CD4-positive, alpha-beta T cell treated with Interleukin-15 for 4 hours (primary cell): ENCODE measurements at regions not wholly inside any gene's neighbourhood (a gene's known extent, or its start where the extent isn't known, plus 50 kb on each side); places are given as distances from the start of the nearest gene placed in this dataset.

Experiments used
- DNase-seq: peaks from one replicate; pipeline ENCODE4 v3.0.0-alpha.2; 2020; ENCODE audit warnings: low spot score

DNA sequence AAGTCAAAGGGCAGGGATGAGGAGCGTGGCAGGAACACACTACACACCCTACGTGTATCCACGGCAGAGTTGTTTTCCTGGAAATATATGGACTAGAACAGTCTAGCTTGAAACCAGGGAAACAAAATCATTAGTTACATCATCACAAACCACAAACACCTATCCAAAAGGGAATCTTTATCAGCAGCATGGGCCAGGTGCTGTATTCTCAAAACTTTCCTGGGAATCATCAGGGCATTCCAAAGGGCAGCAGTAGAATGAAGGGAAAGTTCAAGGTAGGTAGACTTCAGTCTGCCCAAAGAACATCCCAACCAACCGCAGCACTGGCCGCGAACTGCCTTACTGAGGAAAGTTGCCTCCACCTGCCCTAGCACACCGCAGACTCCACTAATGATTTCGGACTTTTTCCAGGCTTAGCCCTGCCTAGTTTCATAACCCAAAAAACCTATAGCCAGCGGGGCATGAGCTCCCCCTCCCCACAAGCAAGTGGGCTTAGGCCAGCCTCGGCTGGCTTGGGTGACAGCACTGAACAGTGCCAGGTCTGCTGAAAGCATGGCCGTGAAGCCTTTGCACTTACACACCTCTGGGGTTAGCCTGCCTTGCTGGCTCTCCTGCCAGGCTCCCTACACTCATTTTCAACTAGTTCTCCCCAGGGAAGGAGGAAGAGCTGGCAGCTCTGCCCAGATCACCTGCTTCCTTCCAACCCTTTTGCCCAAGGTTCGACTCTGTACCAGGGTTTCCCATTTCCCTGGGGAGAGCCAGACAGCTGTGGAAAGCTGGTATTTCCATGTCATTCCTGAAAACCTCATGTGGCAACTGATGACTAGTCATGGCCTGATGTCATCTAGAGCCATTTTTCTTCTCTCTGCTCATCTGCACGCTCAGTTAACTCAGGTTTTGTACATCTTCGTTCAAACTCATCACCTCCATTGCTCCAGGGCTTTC, 77.3 kb upstream of the UBAC2 start:
- DNase-seq: no peak

DNA sequence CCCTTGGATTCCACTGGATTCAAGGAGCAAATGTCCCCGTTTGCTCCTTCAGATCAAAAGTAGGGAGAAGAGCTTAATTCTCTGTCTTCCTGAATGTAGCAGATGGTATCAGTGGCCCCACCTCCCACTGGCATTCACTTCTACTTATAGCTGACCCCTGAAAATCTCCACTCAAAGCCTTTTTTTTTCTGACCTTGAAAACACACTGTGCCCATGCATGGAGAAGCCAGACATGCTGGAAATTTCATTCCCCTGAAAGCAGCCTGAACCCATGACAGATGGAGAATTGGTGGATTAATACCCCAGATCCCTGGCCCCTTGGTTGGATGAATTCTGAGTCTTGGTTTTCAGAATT, 76.6 kb upstream of the UBAC2 start:
- DNase-seq: no peak

DNA sequence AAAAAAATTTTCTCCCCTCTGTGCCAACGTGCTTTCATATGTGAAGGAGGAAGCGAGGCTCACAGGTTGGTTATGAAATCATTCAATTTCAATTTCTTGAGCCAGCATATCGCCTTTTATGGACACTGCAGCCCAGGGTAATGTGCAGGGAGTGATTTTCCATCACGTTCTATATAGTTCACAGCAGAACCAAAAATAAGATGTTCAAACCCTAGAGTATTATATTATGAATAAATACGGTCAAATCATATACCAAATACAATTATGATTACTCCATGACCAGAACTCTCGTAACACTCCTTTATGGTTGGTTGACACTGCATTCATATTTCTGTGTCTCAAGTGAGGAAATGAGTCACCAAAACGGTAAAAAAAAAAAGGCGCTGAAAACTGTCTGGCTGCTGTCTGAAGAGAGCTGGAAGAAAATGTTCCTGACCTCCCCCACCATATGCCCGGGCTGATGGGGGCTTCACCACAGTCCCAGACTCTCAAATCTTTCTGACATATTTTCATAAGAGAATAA, 75.8 kb upstream of the UBAC2 start:
- DNase-seq: peak; percentile 25

DNA sequence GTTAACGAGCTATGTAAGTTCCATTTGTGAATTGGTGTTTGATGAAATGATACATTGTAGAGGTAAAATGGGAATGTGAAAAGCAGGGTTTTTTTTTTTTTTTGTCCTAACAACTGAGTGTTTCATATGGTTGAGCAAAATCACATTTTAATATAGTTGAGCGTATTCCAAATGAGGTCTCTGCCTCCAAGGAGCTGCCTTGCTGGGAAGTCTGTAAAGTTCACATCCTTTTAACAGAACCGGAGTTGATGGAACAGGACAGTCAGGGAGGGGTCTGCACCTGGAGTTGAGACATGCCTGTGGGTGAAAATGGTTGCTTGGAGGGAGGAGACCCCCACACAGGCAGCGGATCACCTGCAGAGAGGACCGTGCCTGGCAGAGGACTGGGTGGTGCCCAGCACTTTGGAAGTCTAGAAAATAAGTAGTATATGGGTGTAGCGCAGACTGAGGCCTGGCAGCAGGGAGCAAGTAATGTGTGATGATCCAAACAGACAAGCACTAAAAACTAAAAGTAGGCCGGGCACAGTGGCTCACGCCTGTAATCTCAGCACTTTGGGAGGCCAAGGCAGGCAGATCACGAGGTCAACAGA, 75.2 kb upstream of the UBAC2 start:
- DNase-seq: no peak

DNA sequence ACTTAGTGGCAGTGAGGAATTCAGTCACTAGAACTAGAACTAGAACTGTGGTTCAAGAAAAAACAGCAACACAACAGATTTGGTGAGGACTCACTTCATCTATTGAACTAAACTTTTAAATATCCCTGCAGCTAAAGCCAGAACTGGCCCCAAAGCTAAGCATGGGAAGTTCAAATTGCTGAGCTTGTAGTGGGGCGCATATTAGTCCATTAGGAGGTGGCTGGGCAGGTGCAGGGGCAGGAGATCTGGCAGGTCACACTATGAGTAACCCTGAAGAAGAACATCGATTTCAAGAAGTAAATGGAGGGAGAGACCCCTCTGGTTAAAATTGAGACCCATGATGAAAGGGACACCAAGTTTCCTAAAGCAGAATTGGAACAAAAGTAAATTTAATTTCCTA, 73.8 kb upstream of the UBAC2 start:
- no peak for DNase-seq

DNA sequence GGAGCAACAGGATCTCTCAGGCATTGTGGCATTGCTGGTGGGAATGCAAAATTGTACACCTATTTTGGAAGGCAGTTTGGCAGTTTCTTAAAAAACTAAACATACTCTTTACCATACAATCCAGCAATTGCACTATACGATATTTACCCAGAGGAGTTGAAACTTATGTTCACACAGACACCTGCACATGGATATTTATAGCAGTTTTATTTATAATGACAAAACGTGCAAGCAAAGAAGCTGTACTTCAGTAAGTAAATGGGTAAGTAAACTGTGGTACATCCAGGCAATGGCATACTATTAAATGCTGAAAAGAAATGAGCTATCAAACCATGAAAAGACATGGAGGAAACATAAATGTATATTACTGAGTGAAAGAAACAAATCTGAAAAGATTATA, 71.6 kb upstream of the UBAC2 start:
- no peak for DNase-seq

DNA sequence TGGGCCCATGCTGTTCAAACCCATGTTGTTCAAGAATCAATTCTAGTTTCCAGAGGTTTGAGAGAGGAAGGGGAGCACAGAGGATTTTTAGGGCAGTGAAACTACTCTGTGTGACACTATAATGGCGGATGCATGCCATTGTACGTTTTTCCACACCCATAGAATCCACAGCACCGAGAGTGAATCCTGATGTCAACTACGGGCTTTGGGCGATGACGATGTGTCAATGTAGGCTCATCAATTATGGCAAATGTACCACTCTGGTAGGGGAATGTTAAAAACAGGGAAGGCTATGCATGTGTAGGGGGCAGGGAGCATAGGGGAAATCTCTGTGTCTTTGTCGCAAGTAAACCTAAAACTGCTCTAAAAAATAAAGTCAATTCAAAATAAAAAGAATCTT, 70.7 kb upstream of the UBAC2 start:
- no peak for DNase-seq

DNA sequence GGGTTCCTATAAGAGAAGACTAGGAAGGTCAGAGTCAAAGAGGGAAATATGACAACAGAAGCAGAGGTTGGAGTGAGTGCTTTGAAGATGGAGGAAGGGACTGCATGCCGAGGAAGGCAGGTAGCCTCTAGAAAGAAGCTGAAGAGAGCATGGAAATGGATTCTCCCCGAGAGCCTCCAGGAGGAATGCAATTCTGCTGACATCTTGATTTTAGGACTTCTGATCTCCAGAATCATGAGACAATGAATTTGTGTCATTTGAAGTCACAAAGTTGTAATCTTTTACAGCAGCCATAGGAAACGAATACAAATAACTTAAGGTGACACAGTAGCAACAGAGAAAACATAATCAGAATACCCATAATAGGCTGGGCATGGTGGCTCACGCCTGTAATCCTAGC, 69.2 kb upstream of the UBAC2 start:
- DNase-seq: no peak

DNA sequence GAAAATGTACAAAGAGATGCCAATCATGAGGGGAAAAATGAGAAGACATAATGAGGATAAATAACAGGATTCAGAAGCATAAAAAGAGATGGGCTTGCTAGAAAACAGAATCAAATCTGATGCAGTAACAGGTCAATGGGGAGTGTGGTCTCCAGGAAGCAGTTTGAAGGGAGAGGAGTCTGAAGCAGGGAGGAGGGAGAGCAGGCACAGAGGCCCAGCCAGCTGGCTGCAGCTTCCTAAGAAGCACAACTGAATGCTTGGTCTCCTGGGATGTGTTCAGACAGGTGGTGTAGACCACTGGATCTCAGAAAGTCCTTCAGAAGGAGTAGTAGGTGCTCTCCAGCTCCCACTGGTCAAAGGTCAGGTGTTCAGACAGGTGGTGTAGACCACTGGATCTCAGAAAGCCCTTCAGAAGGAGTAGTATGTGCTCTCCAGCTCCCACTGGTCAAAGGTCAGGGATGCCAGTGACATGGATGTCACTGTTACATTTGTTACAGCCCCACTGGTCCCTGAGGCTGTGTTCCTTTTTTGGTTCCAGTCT, 68.3 kb upstream of the UBAC2 start:
- DNase-seq: no peak

DNA sequence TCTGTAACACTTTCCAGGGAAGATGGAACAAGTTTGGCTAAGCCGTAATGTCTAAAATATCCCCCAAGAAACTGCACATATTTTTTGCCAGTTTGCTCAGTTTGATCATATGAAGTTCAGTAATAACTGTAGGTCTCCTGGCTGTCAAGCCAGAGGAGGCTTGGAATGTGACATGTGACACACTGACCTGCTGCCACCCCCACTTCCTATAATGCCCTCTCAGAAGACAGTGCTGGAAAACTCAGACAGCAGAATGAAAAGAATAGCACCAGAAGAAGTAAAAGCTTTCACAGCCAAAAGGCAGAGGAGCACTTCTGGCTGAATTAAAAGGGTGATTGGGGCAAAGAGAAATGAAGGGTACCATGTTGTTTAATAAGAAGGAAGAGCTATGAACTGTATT, 67.4 kb upstream of the UBAC2 start:
- DNase-seq: no peak

DNA sequence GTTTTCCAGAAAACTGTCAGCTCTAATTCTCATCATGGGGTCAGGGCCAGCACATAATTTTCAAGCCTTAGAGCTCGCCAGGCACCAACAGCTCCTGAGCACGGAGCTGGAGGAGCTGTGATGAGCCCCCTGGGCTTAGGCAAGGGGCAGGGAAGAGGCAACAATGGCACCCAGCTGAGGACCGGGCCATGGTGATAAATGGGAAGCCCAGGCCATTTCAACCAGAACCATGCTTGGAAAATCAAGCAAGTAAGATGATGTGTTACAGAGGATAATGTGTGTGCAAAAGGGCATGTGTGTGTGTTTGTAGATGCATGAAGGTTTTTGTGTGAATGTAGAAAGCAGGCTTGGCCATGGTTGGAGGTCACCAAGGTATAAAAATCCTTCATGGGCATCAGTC, 66.8 kb upstream of the UBAC2 start:
- no peak for DNase-seq

DNA sequence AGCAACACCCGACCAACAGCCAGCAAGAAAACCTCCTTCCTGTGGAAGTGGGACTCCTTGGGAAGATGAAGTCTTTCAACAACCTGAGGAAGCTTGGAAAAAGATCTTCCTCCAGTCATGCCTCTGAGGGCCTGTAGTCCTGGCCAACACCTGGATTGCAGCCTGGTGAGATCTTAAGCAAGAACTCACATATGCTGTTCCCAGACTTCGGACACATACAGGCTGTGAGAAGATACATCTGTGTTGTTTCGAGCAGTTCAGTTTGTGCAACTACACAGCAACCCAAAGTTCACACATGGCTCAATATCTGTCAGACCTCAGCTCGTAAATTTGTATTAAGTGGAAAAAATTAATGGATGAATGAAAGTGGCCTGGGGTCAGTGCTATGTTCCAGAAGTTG, 65.1 kb upstream of the UBAC2 start:
- no peak for DNase-seq

DNA sequence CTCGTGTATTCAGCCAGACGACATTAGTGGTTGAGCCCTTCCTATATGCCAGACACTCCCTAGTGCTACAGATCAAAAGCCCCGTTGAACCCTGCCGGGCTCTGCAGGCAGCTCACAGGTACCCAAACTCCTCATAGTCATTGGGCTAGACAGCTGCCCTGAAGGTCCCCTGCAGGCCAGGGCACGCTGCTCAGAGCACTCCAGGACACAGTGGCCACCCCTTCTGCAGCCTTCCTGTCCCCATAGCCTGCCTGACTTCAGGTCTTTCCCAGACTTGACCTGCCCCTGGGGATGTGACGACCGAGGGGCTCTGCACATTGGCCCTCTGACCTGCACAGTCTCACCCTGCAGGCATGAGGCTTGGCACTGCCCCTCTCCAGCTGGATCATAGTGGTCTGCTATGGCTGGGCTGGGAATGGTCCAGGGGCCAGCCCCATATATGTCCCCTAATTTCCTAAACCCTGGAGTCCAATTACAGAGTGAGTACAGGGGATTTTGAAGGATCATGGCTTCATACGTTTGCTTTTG, 64.2 kb upstream of the UBAC2 start:
- DNase-seq: no peak

DNA sequence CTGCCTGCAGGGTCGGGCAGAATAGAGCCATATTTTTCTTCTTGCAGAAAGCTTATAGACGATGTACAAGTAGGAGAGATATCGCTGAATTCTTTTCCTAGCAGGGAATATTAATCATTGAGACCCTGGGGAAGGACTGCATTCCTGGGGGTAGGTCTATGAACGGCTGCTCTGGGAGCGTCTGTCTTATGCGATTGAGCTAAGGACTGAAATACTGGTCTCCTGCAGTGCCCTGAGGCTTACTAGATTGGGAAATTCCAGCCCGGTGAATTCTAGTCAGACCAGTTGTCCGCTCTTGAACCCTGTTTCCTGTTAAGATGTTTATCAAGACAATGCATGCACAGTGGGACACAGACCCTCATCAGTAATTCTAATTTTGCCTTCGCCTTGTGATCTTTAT, 59.8 kb upstream of the UBAC2 start:
- no peak for DNase-seq

DNA sequence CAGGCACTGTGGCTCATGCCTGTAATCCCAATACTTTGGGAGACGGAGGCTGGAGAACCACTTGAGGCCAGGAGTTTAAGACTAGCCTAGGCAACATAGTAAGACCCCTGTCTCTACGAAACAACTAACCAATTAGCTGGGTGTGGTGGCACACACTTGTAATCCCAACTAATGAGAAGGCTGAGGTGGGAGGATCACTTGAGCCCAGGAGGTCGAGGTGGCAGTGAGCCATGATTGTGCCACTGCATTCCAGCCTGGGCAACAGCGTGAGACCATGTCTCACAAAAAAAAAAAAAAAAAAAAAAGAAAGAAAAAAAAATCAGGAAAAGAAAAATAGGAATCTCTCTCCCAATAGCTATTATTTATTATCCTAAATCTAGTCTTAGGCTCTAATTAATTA, 56.8 kb upstream of the UBAC2 start:
- DNase-seq: no peak

DNA sequence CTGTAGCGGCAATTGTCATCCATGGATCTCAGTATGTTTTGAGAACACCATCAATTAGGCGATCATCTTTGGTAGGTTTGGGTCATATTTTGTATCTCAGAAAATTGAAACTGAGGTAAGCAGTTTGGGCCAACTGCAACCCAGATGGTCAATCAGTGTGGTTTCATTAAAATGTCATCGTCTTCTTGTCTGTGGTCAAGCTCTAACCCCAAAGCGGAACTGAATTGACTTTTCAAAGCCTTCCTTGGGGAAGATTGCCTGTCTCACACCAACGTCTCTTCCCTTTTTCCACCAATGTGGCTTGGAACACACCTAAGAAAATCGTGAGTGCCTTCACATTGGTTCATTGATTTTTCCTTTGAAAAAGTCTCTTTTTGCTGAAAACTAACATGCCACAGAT, 56.3 kb upstream of the UBAC2 start:
- DNase-seq: no peak

DNA sequence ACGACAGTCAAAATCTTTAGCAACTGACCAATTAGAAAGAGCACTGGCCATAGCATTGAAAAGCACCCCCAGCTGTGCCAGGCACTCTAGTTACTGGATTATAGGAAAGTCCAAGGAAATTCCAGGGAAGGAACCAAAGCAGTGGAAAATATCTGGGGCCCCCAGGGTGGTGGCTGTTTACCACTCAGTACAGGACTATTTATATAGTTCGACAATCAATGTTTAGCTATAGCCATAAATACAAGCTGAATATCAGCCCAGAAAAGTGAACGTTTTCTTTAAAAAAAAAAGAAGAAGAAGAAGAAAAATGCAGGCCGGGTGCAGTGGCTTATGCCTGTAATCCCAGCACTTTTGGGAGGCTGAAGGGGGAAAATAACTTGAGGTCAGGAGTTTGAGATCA, 55.2 kb upstream of the UBAC2 start:
- no peak for DNase-seq

DNA sequence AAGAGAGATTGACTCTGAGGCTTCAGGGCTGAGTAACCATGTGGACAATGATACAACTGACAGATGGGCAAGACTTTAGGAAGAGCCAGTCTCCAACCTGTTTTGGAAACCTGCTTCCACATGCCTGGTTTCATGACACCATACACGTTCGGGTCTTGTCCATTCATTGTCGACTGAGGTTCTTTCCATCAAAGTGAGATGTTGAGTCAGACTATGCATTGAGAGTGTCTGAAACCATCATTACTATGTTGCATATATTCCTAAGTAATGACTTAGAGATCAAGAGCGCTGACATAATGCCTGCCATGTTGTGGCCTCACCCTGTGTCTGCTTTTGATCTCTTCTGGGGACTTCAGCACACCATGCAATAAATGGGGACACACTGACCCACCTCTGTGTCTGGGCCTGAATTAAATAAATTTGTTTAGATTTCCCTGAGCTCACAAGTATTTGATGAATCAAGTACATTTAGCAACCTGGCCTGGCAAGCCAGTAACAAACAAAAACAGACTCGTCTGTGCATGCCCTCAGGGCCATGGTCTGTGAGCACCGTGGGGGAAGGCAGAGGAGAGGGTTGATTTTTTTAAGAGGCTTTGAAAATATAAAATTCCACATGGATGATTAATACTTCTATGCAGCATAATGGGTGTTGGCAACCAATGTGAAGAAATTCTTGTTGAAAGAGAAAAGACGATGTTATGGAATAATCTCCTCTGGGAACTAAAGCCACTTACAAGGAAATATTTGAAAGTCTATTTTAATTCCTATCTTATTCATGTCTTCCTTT, 49.9 kb upstream of the UBAC2 start:
- DNase-seq: no peak
